Esophagus muscularis mucosa (tissue), 4 donors: ENCODE measurements at regions not wholly inside any gene's neighbourhood (a gene's known extent, or its start where the extent isn't known, plus 50 kb on each side); places are given as distances from the start of the nearest gene placed in this dataset.

Experiments
- DNase-seq: peaks from one replicate; pipeline ENCODE4 v3.0.0-alpha.2; 2017; ENCODE audit errors: extremely low spot score
- H3K27ac ChIP-seq, 4 donors: fragments of 200-600 bp; sonication (generic); replicated peaks in 1 of 4; 1 replicate in 3 of 4; 2 replicates in 1 of 4; pipeline ENCODE4 v1.5.1; 2016 to 2019; ENCODE audit warnings: mild to moderate bottlenecking in 1 of 4
- H3K27me3 ChIP-seq, 4 donors: fragments of 200-600 bp; sonication (generic); one replicate each; pipeline versions ENCODE4 v1.5.1 to v1.6.0; 2016 to 2019
- H3K36me3 ChIP-seq, 4 donors: fragments of 200-600 bp; sonication (generic); one replicate each; pipeline ENCODE4 v1.5.1; 2016 to 2019
- H3K4me1 ChIP-seq, 4 donors: fragments of 200-600 bp; sonication (generic); one replicate each; pipeline ENCODE4 v1.5.1; 2016 to 2019
- H3K4me3 ChIP-seq, 4 donors: fragments of 200-600 bp; sonication (generic); 1 replicate in 2 of 4; 2 replicates in 2 of 4; pipeline ENCODE4 v1.5.1; 2016 to 2019; ENCODE audit warnings: mild to moderate bottlenecking in 4 of 4, moderate library complexity in 1 of 4
- H3K9me3 ChIP-seq, 4 donors: fragments of 200-600 bp; sonication (generic); 1 replicate in 3 of 4; 2 replicates in 1 of 4; pipeline ENCODE4 v1.5.1; 2016 to 2019
- CTCF ChIP-seq, 3 experiments: fragments of 200-600 bp in 2 of 3; fragments of 450-650 bp in 1 of 3; sonication (generic) in 2 of 3; IDR thresholded peaks; one replicate each; pipeline ENCODE4 v1.5.1; 2017 to 2019; ENCODE audit warnings: antibody characterized with exemption in 3 of 3, mild to moderate bottlenecking in 2 of 3, moderate library complexity in 1 of 3
- EP300 ChIP-seq: sonication (generic); formaldehyde crosslinking; IDR thresholded peaks from one replicate; pipeline ENCODE4 v1.6.1; 2017; ENCODE audit warnings: antibody characterized with exemption
- POLR2A ChIP-seq: fragments of 450-650 bp; IDR thresholded peaks from one replicate; pipeline ENCODE4 v1.6.1; 2017; ENCODE audit warnings: antibody characterized with exemption, moderate library complexity, mild to moderate bottlenecking, low read depth
- POLR2AphosphoS5 ChIP-seq, 2 donors: sonication (generic); formaldehyde crosslinking; IDR thresholded peaks; one replicate each; pipeline ENCODE4 v1.6.1; 2017; ENCODE audit warnings: antibody characterized with exemption in 2 of 2
- WGBS: methylation state at CpG from one replicate; pipeline ENCODE4 v1.1.5; 2018; 5-methylcytosine and 5-hydroxymethylcytosine counted together
- intact Hi-C: fragments of 100-400 bp; cut with DNase I; formaldehyde crosslinking; loops from one replicate; pipeline ENCODE4 v1.15.1; 2023

GRCh38 chr11:103537904-103538502 lies 428.8 kb downstream of the DYNC2H1 start:
- DNase-seq = peak; percentile 0
- Histone ChIP-seq H3K27me3 (no peaks in the 10 kb centered on the region), H3K36me3 (no peaks in the 10 kb centered on the region), H3K4me1 (peaks cover 0 to 5% (median 0%) of the 10 kb centered on the region in 4 donors), H3K4me3 (no peak overlapping the region), H3K9me3 (no peaks in the 10 kb centered on the region), H3K27ac (no peak overlapping the region)
- TF ChIP-seq CTCF (IDR thresholded peaks at IDR 0.05) (peak in 1 of 3 experiments; percentile 10), EP300 (no peak)
- intact Hi-C loops = no loop called here

- intact Hi-C loops = no loop called here
- TF ChIP-seq CTCF (IDR thresholded peaks at IDR 0.05) = no peak
- TF ChIP-seq EP300 = no peak
- no peak for TF ChIP-seq POLR2A
- no peak for TF ChIP-seq POLR2AphosphoS5 (IDR thresholded peaks at IDR 0.05)
- H3K4me3 ChIP-seq = no peak overlapping the region
- H3K4me1 ChIP-seq = peaks cover 0 to 5% (median 0%) of the 10 kb centered on the region in 4 donors
- DNase-seq = no peak
- H3K27ac ChIP-seq = no peak overlapping the region
- no peaks in the 10 kb centered on the region for H3K27me3 ChIP-seq
- H3K9me3 ChIP-seq = no peaks in the 10 kb centered on the region
- no peaks in the 10 kb centered on the region for H3K36me3 ChIP-seq
Measured at GRCh38 chr11:103539166-103539565, 429.9 kb downstream of the DYNC2H1 start.

- TF ChIP-seq POLR2A (no peak), CTCF (IDR thresholded peaks at IDR 0.05) (no peak), POLR2AphosphoS5 (IDR thresholded peaks at IDR 0.05) (no peak), EP300 (no peak)
- WGBS = 89% methylated on average over 3 of the region's 4 CpGs
- H3K9me3 ChIP-seq = no peaks in the 10 kb centered on the region
- intact Hi-C loops = no loop called here
- no peak overlapping the region for H3K27ac ChIP-seq
- H3K27me3 ChIP-seq = no peaks in the 10 kb centered on the region
- peak; percentile 75 for DNase-seq
- no peak overlapping the region for H3K4me3 ChIP-seq
- H3K4me1 ChIP-seq = peaks cover 0 to 3% (median 0%) of the 10 kb centered on the region in 4 donors
- no peaks in the 10 kb centered on the region for H3K36me3 ChIP-seq
Measured at GRCh38 chr11:103541186-103541795, 432.1 kb downstream of the DYNC2H1 start.

GRCh38 chr11:103542851-103543250 lies 433.6 kb downstream of the DYNC2H1 start:
- Histone ChIP-seq H3K36me3 (no peaks in the 10 kb centered on the region), H3K9me3 (no peaks in the 10 kb centered on the region), H3K4me1 (no peaks in the 10 kb centered on the region), H3K27me3 (no peaks in the 10 kb centered on the region), H3K4me3 (no peak overlapping the region), H3K27ac (no peak overlapping the region)
- DNase-seq = peak; percentile 86
- intact Hi-C loops = no loop called here
- WGBS = 92% methylated on average over 2 of the region's 3 CpGs
- TF ChIP-seq POLR2A (no peak), CTCF (IDR thresholded peaks at IDR 0.05) (no peak), POLR2AphosphoS5 (IDR thresholded peaks at IDR 0.05) (no peak), EP300 (no peak)

GRCh38 chr11:103543456-103543855 lies 434.2 kb downstream of the DYNC2H1 start:
- DNase-seq = peak; percentile 81
- TF ChIP-seq EP300 = no peak
- no peak for TF ChIP-seq POLR2A
- TF ChIP-seq CTCF (IDR thresholded peaks at IDR 0.05) = no peak
- TF ChIP-seq POLR2AphosphoS5 (IDR thresholded peaks at IDR 0.05) = no peak
- Histone ChIP-seq H3K27me3 (no peaks in the 10 kb centered on the region), H3K4me3 (no peak overlapping the region), H3K27ac (no peak overlapping the region), H3K4me1 (no peaks in the 10 kb centered on the region), H3K36me3 (no peaks in the 10 kb centered on the region), H3K9me3 (no peaks in the 10 kb centered on the region)
- intact Hi-C loops = no loop called here
- WGBS = 92% methylated on average over 2 of the region's 5 CpGs
